T-helper 2 cell treated with Interferon-gamma antibody and Interleukin-4, amounts not matched to agents 100 ng/mL and 5 ng/mL, for 36 hours (primary cell): ENCODE measurements at regions not wholly inside any gene's neighbourhood (a gene's known extent, or its start where the extent isn't known, plus 50 kb on each side); places are given as distances from the start of the nearest gene placed in this dataset.
"Not testable (repeated sequence)": the region's sequence is repeated elsewhere in the genome, so short reads cannot be mapped to it uniquely, and the experiment has no call there.

Experiments
- intact Hi-C: fragments of 100-400 bp; cut with micrococcal nuclease; formaldehyde crosslinking; loops from one replicate; pipeline ENCODE4 v1.15.1; 2023

- intact Hi-C loops: no loop called here
Measured at GRCh38 chr6:138656364-138657064, 117.1 kb upstream of the CCDC28A start.

GRCh38 chr6:138657065-138657425 lies 116.5 kb upstream of the CCDC28A start:
- intact Hi-C loops: no loop called here

- intact Hi-C loops: no loop called here
Measured at GRCh38 chr6:138659998-138660397, 113.6 kb upstream of the CCDC28A start.

GRCh38 chr6:138662471-138662870 lies 111.1 kb upstream of the CCDC28A start:
- intact Hi-C loops: no loop called here

- intact Hi-C loops: no loop called here
Measured at GRCh38 chr6:138663892-138664291, 109.7 kb upstream of the CCDC28A start.

GRCh38 chr6:138664745-138665144 lies 108.8 kb upstream of the CCDC28A start:
- intact Hi-C loops: no loop called here

GRCh38 chr6:138666636-138667035 lies 106.9 kb upstream of the CCDC28A start:
- intact Hi-C loops: no loop called here

GRCh38 chr6:138667408-138667807 lies 106.2 kb upstream of the CCDC28A start:
- intact Hi-C loops: no loop called here

GRCh38 chr6:138671351-138671750 lies 102.2 kb upstream of the CCDC28A start:
- intact Hi-C loops: no loop called here

- intact Hi-C loops: no loop called here
Measured at GRCh38 chr6:138673346-138674014, 100.1 kb upstream of the CCDC28A start.

- intact Hi-C loops: not testable (repeated sequence)
Measured at GRCh38 chr6:138674444-138674843, 99.1 kb upstream of the CCDC28A start.

- intact Hi-C loops: no loop called here
Measured at GRCh38 chr6:138677538-138677937, 96.0 kb upstream of the CCDC28A start.

GRCh38 chr6:138678168-138678567 lies 95.4 kb upstream of the CCDC28A start:
- intact Hi-C loops: no loop called here

- intact Hi-C loops: no loop called here
Measured at GRCh38 chr6:138680085-138680484, 93.5 kb upstream of the CCDC28A start.

- intact Hi-C loops: no loop called here
Measured at GRCh38 chr6:138681627-138682026, 91.9 kb upstream of the CCDC28A start.

- intact Hi-C loops: no loop called here
Measured at GRCh38 chr6:138682704-138683527, 90.7 kb upstream of the CCDC28A start.

GRCh38 chr6:138685257-138685656 lies 88.3 kb upstream of the CCDC28A start:
- intact Hi-C loops: no loop called here

GRCh38 chr6:138685781-138686180 lies 87.8 kb upstream of the CCDC28A start:
- intact Hi-C loops: no loop called here

- intact Hi-C loops: no loop called here
Measured at GRCh38 chr6:138688580-138688979, 85.0 kb upstream of the CCDC28A start.

- intact Hi-C loops: no loop called here
Measured at GRCh38 chr6:138689849-138690248, 83.7 kb upstream of the CCDC28A start.

GRCh38 chr6:138690975-138691594 lies 82.5 kb upstream of the CCDC28A start:
- intact Hi-C loops: no loop called here

GRCh38 chr6:138691595-138692057 lies 81.9 kb upstream of the CCDC28A start:
- intact Hi-C loops: loop anchor here (1.0 to 2.0 kb wide), 4 partner anchors 75 to 683 kb away; partner anchors contain the start of genes CITED2 and REPS1
